Fibroblast of peridontal ligament (primary cell): ENCODE measurements at regions not wholly inside any gene's neighbourhood (a gene's known extent, or its start where the extent isn't known, plus 50 kb on each side); places are given as distances from the start of the nearest gene placed in this dataset.
A peak's percentile ranks its signal among the peaks of the same experiment; 100 is the strongest.

Experiments used
- DNase-seq: peaks from one replicate; pipeline ENCODE4 v3.0.0-alpha.2; 2010; ENCODE audit errors: extremely low read depth

GRCh38 chr13:105073041-105073440 is 1462.4 kb downstream of the EFNB2 start:
- DNase-seq = no peak

- peak; percentile 52 for DNase-seq
Observed at GRCh38 chr13:105070452-105070851, 1465.0 kb downstream of the EFNB2 start.

GRCh38 chr13:105069106-105069505 is 1466.4 kb downstream of the EFNB2 start:
- peak; percentile 46 for DNase-seq

- DNase-seq = peak; percentile 54
Observed at GRCh38 chr13:105063676-105064075, 1471.8 kb downstream of the EFNB2 start.

GRCh38 chr13:105059786-105060185 is 1475.7 kb downstream of the EFNB2 start:
- no peak for DNase-seq

- DNase-seq = no peak
Observed at GRCh38 chr13:105058517-105058916, 1476.9 kb downstream of the EFNB2 start.

GRCh38 chr13:105052711-105053110 is 1482.8 kb downstream of the EFNB2 start:
- no peak for DNase-seq

- peak; percentile 44 for DNase-seq
Observed at GRCh38 chr13:105050686-105051085, 1484.8 kb downstream of the EFNB2 start.

- no peak for DNase-seq
Observed at GRCh38 chr13:105048677-105049076, 1486.8 kb downstream of the EFNB2 start.

GRCh38 chr13:105047676-105048295 is 1487.7 kb downstream of the EFNB2 start:
- peak; percentile 31 for DNase-seq

- no peak for DNase-seq
Observed at GRCh38 chr13:105037110-105037509, 1498.4 kb downstream of the EFNB2 start.

- DNase-seq = no peak
Observed at GRCh38 chr13:105035092-105035491, 1500.4 kb downstream of the EFNB2 start.

- no peak for DNase-seq
Observed at GRCh38 chr13:105033999-105034398, 1501.5 kb downstream of the EFNB2 start.

GRCh38 chr13:105031306-105031705 is 1504.2 kb downstream of the EFNB2 start:
- DNase-seq = no peak

GRCh38 chr13:105030851-105031250 is 1504.6 kb downstream of the EFNB2 start:
- no peak for DNase-seq

- DNase-seq = no peak
Observed at GRCh38 chr13:105019073-105019472, 1516.4 kb downstream of the EFNB2 start.

GRCh38 chr13:105016266-105016665 is 1519.2 kb downstream of the EFNB2 start:
- no peak for DNase-seq

- DNase-seq = peak; percentile 40
Observed at GRCh38 chr13:105008604-105009003, 1526.9 kb downstream of the EFNB2 start.

GRCh38 chr13:105007166-105007808 is 1528.2 kb downstream of the EFNB2 start:
- DNase-seq = no peak

GRCh38 chr13:104996022-104996421 is 1539.4 kb downstream of the EFNB2 start:
- peak; percentile 34 for DNase-seq

GRCh38 chr13:104993708-104994107 is 1541.8 kb downstream of the EFNB2 start:
- DNase-seq = no peak

GRCh38 chr13:104987621-104988020 is 1547.8 kb downstream of the EFNB2 start:
- DNase-seq = no peak

- DNase-seq = peak; percentile 81
Observed at GRCh38 chr13:104984296-104984818, 1551.1 kb downstream of the EFNB2 start.
